RWPE2 (cell line): ENCODE measurements at regions not wholly inside any gene's neighbourhood (a gene's known extent, or its start where the extent isn't known, plus 50 kb on each side); places are given as distances from the start of the nearest gene placed in this dataset.
"Not testable (repeated sequence)": the region's sequence is repeated elsewhere in the genome, so short reads cannot be mapped to it uniquely, and the experiment has no call there.

Experiments used
- ATAC-seq: fragments of 200-7000 bp; cut with Tn5 transposase; 3 replicates; pipeline ENCODE4 v1.9.1; 2021; ENCODE audit warnings: low read depth
- DNase-seq: peaks from one replicate; pipeline ENCODE4 v3.0.0-alpha.2; 2020; ENCODE audit warnings: low spot score
- H3K27ac ChIP-seq: fragments of 450-650 bp; 2 replicates; pipeline ENCODE4 v1.5.1; 2017; ENCODE audit warnings: mild to moderate bottlenecking; ENCODE audit not compliant: poor library complexity, severe bottlenecking
- H3K27me3 ChIP-seq: fragments of 250-450 bp; sonication (Bioruptor Pico); 2 replicates; pipeline ENCODE4 v1.5.1; 2021; ENCODE audit warnings: mild to moderate bottlenecking, moderate library complexity; ENCODE audit not compliant: insufficient read depth, poor library complexity, severe bottlenecking
- H3K36me3 ChIP-seq: fragments of 250-450 bp; sonication (Bioruptor Pico); 2 replicates; pipeline ENCODE4 v1.5.1; 2020; ENCODE audit warnings: low read depth, mild to moderate bottlenecking, moderate library complexity
- H3K4me1 ChIP-seq: fragments of 250-450 bp; sonication (Bioruptor Pico); 2 replicates; pipeline ENCODE4 v1.5.1; 2021; ENCODE audit warnings: mild to moderate bottlenecking, moderate library complexity; ENCODE audit not compliant: insufficient read depth, poor library complexity, severe bottlenecking
- H3K4me3 ChIP-seq: fragments of 250-450 bp; sonication (Bioruptor Pico); 2 replicates; pipeline ENCODE4 v1.5.1; 2021; ENCODE audit warnings: mild to moderate bottlenecking, moderate library complexity; ENCODE audit not compliant: severe bottlenecking
- H3K9me3 ChIP-seq: fragments of 250-450 bp; sonication (Bioruptor Pico); 2 replicates; pipeline ENCODE4 v1.5.1; 2021; ENCODE audit warnings: mild to moderate bottlenecking, moderate library complexity; ENCODE audit not compliant: severe bottlenecking
- CTCF ChIP-seq: fragments of 450-650 bp; IDR thresholded peaks from one replicate; pipeline ENCODE4 v1.5.1; 2017; ENCODE audit warnings: mild to moderate bottlenecking, moderate library complexity; ENCODE audit not compliant: poor library complexity, severe bottlenecking

- ATAC-seq (peak; percentile 67; the same call in 2 of the 3 replicates), DNase-seq (no peak)
- Histone ChIP-seq H3K27me3 (no peaks in the 10 kb centered on the region), H3K36me3 (no peaks in the 10 kb centered on the region), H3K4me1 (no peaks in the 10 kb centered on the region), H3K4me3 (no peak overlapping the region), H3K27ac (no peak overlapping the region), H3K9me3 (no peaks in the 10 kb centered on the region)
- TF ChIP-seq CTCF: peak; percentile 40
These were observed 99.3 kb upstream of the NIPBL start for GRCh38 chr5:36777105-36777757.

DNA sequence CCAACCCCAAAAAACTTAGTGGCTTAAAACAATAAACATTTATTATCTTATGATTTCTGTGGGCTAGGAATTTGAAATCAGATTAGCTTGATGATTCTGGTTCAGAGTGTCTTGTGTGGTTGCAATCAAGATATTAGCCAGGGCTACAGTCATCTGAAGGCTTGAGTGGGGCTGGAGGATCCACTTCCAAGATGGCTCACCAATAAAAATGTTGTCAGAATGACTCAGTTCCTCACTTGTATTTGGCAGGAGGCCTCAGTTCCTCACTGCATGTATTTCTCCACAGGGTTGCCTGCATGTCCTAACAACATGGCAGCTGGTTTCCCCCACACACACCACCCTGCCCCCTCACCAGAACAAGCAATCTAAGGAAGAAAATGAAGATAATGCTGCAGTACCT lies 98.2 kb upstream of the NIPBL start:
- H3K27ac ChIP-seq: no peak overlapping the region
- TF ChIP-seq CTCF: no peak
- H3K36me3 ChIP-seq: no peaks in the 10 kb centered on the region
- H3K27me3 ChIP-seq: no peaks in the 10 kb centered on the region
- no peak overlapping the region for H3K4me3 ChIP-seq
- H3K4me1 ChIP-seq: no peaks in the 10 kb centered on the region
- no peaks in the 10 kb centered on the region for H3K9me3 ChIP-seq
- DNase-seq (no peak), ATAC-seq (no peak)

GRCh38 chr5:36782612-36783011 lies 94.0 kb upstream of the NIPBL start:
- not testable (repeated sequence) for H3K4me3 ChIP-seq, DNase-seq, H3K27ac ChIP-seq, H3K27me3 ChIP-seq, H3K4me1 ChIP-seq, ATAC-seq, H3K9me3 ChIP-seq, H3K36me3 ChIP-seq

DNA sequence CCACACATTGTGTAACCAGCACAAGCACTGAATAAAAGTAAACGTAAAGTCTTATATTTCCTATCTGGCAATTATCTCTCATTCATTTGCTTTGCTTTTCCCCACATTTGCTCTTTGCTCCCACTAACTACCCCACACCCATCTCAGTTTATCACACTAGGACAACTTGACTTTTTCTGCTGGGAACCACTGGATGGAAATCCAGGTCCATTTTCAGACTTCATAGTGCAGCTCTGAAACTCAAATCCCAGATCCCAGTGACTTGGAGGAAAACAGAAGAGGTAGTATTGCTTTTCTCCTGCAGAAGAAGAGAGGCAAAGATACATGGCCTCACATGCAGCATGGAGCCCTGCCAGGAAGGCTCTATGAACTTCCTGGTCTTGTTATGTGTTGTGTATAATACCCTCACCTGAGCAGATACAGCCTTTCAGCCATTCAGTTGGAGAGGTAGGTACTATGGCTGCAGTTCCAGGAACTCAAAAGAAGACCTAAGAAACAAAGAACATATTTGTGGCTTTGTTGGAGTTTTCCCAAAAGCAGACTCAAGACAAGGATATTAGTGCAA lies 90.0 kb upstream of the NIPBL start:
- ATAC-seq: no peak
- TF ChIP-seq CTCF: no peak
- H3K36me3 ChIP-seq: no peaks in the 10 kb centered on the region
- H3K4me1 ChIP-seq: no peaks in the 10 kb centered on the region
- no peaks in the 10 kb centered on the region for H3K9me3 ChIP-seq
- no peak overlapping the region for H3K4me3 ChIP-seq
- H3K27me3 ChIP-seq: no peaks in the 10 kb centered on the region
- DNase-seq: no peak
- H3K27ac ChIP-seq: no peak overlapping the region

GRCh38 chr5:36787365-36788093 lies 89.0 kb upstream of the NIPBL start:
- TF ChIP-seq CTCF: no peak

More at GRCh38 chr5:36787365-36788093, 89.0 kb upstream of the NIPBL start:
- DNase-seq: no peak
- Histone ChIP-seq H3K36me3 (no peaks in the 10 kb centered on the region), H3K9me3 (no peaks in the 10 kb centered on the region), H3K4me1 (no peaks in the 10 kb centered on the region), H3K27ac (no peak overlapping the region), H3K4me3 (no peak overlapping the region), H3K27me3 (no peaks in the 10 kb centered on the region)
- no peak for ATAC-seq
